Gastrocnemius medialis (tissue), 4 donors: ENCODE measurements at regions not wholly inside any gene's neighbourhood (a gene's known extent, or its start where the extent isn't known, plus 50 kb on each side); places are given as distances from the start of the nearest gene placed in this dataset.

Experiments
- ATAC-seq, 2 donors: fragments of 150-250 bp; one replicate each; pipeline ENCODE4 v1.9.1; 2016
- DNase-seq, 2 donors: peaks; one replicate each; pipeline ENCODE4 v3.0.0-alpha.2; 2019
- H3K27ac ChIP-seq, 4 donors: fragments of 200-600 bp; sonication (generic); 1 replicate in 1 of 4; 2 replicates in 3 of 4; pipeline ENCODE4 v1.5.1; 2016 to 2018; ENCODE audit warnings: mild to moderate bottlenecking in 2 of 4, moderate library complexity in 1 of 4
- H3K27me3 ChIP-seq, 3 donors: fragments of 200-600 bp; sonication (generic) in 2 of 3; 1 replicate in 1 of 3; 2 replicates in 2 of 3; pipeline versions ENCODE4 v1.5.1 to v1.6.0; 2016 to 2019; ENCODE audit warnings: mild to moderate bottlenecking in 1 of 3, moderate library complexity in 1 of 3
- H3K36me3 ChIP-seq, 2 donors: fragments of 200-600 bp; sonication (generic) in 1 of 2; one replicate each; pipeline ENCODE4 v1.5.1; 2017 to 2018
- H3K4me1 ChIP-seq, 2 donors: fragments of 200-600 bp; sonication (generic) in 1 of 2; one replicate each; pipeline ENCODE4 v1.5.1; 2016 to 2017; ENCODE audit warnings: mild to moderate bottlenecking in 2 of 2
- H3K4me3 ChIP-seq, 4 donors: fragments of 200-600 bp; sonication (generic) in 3 of 4; 1 replicate in 1 of 4; 2 replicates in 3 of 4; pipeline ENCODE4 v1.5.1; 2016 to 2019; ENCODE audit warnings: mild to moderate bottlenecking in 2 of 4
- H3K9me3 ChIP-seq, 3 donors: fragments of 200-600 bp; sonication (generic) in 2 of 3; 1 replicate in 1 of 3; 2 replicates in 2 of 3; pipeline ENCODE4 v1.5.1; 2016 to 2019
- POLR2A ChIP-seq, 2 donors: fragments of 450-650 bp; IDR thresholded peaks; one replicate each; pipeline ENCODE4 v1.6.1; 2017; ENCODE audit warnings: antibody characterized with exemption in 2 of 2, mild to moderate bottlenecking in 2 of 2, moderate library complexity in 2 of 2
- in situ Hi-C, 4 donors: fragments of 200-750 bp; cut with MboI; loops; one replicate each; pipeline versions ENCODE4 v1.15.0 to v1.8.0; 2017; ENCODE audit warnings: low sequenced_read_pairs in 4 of 4
- intact Hi-C: fragments of 100-400 bp; cut with DNase I; formaldehyde crosslinking; loops from one replicate; pipeline ENCODE4 v1.15.1; 2023; ENCODE audit warnings: low total_unique reads
- TF ChIP-seq, protein P1 (sequence below), 5 experiments: fragments of 450-650 bp in 3 of 5; fragments of 200-600 bp in 2 of 5; sonication (generic) in 2 of 5; IDR thresholded peaks in 4 of 5; conservative IDR thresholded peaks in 1 of 5; 1 replicate in 4 of 5; 2 replicates in 1 of 5; pipeline ENCODE4 v1.5.1; 2016 to 2019; ENCODE audit warnings: antibody characterized with exemption in 5 of 5, mild to moderate bottlenecking in 3 of 5, moderate library complexity in 3 of 5

DNA sequence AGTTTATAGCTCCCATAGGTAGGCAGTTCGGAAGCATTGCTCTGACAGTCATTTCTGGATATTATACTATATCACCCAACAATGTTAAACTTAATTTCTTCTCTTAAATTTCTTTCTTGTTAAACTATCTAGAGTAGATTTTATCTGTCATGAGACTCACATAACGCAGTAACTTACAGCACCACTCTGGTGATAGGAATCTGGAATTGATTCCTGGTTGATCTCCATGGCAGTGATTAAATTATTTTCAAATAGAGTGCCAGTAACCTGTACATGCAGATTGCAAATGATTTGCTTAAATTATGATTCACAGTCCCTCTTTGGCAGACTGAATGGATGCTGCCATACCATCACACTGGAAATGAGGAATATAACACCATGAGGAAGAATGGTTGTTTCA lies 722.1 kb downstream of the DACH1 start:
- Histone ChIP-seq H3K27ac (no peak overlapping the region), H3K4me1 (no peaks in the 10 kb centered on the region), H3K9me3 (no peaks in the 10 kb centered on the region), H3K4me3 (no peak overlapping the region), H3K27me3 (no peaks in the 10 kb centered on the region), H3K36me3 (no peaks in the 10 kb centered on the region)
- intact Hi-C loops, result no loop called here
- TF ChIP-seq POLR2A (IDR thresholded peaks at IDR 0.05), result no peak
- TF ChIP-seq, protein P1, sequence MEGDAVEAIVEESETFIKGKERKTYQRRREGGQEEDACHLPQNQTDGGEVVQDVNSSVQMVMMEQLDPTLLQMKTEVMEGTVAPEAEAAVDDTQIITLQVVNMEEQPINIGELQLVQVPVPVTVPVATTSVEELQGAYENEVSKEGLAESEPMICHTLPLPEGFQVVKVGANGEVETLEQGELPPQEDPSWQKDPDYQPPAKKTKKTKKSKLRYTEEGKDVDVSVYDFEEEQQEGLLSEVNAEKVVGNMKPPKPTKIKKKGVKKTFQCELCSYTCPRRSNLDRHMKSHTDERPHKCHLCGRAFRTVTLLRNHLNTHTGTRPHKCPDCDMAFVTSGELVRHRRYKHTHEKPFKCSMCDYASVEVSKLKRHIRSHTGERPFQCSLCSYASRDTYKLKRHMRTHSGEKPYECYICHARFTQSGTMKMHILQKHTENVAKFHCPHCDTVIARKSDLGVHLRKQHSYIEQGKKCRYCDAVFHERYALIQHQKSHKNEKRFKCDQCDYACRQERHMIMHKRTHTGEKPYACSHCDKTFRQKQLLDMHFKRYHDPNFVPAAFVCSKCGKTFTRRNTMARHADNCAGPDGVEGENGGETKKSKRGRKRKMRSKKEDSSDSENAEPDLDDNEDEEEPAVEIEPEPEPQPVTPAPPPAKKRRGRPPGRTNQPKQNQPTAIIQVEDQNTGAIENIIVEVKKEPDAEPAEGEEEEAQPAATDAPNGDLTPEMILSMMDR (IDR thresholded peaks at IDR 0.05 in 4 of 5, conservative IDR thresholded peaks at IDR 0.05 in 1 of 5), result no peak
- DNase-seq (no peak), ATAC-seq (no peak)
- in situ Hi-C loops, result no loop called here

DNA sequence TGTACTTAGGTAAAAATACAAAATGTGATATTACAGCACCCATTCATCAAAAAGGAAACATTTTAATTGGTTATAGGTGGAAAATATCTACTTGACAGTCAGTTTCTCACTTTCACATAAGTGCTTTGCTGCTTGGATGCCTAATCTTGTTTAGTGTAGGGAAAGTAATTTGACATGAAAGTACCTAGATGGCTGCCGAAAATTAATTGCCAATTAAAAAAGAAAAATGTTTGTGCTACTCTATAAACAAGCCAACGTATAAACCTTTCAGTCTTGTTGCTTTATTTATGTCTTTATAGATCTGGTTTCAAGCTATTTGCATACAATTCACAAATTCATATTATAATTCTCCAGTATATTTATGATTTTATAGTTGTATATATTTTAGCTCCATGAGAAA lies 729.9 kb downstream of the DACH1 start:
- H3K4me1 ChIP-seq, result no peaks in the 10 kb centered on the region

DNA sequence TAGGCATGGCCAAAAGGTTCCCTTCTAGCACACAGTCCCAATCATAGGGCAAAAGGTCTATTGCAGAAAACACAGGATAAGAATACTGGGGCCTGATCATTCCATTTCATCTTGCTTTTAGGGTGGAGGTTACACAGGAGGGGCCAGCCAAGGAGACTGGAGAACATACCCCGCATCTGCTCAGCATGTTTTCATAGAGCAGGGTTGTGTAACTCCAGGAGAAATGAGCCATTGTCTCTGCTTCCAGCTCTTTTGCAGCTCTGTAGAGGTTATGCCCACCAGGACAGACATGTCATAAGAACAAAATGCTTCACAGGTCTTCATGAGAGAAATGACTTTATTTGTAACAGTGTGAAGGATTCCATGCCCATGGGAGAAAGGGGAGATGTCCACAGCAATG lies 742.8 kb downstream of the DACH1 start:
- no peaks in the 10 kb centered on the region for H3K27me3 ChIP-seq
- no peaks in the 10 kb centered on the region for H3K9me3 ChIP-seq
- no peak overlapping the region for H3K4me3 ChIP-seq
- no peaks in the 10 kb centered on the region for H3K4me1 ChIP-seq
- no peak overlapping the region for H3K27ac ChIP-seq
- H3K36me3 ChIP-seq, result no peaks in the 10 kb centered on the region
- DNase-seq (no peak), ATAC-seq (no peak)
- TF ChIP-seq, protein P1 (IDR thresholded peaks at IDR 0.05 in 4 of 5, conservative IDR thresholded peaks at IDR 0.05 in 1 of 5), result no peak
- no peak for TF ChIP-seq POLR2A (IDR thresholded peaks at IDR 0.05)
- intact Hi-C loops, result no loop called here
- in situ Hi-C loops, result no loop called here

More for the DNA sequence above, 729.9 kb downstream of the DACH1 start:
- TF ChIP-seq, protein P1 (IDR thresholded peaks at IDR 0.05 in 4 of 5, conservative IDR thresholded peaks at IDR 0.05 in 1 of 5), result no peak
- no peak for TF ChIP-seq POLR2A (IDR thresholded peaks at IDR 0.05)
- in situ Hi-C loops (no loop called here), intact Hi-C loops (no loop called here)
- no peaks in the 10 kb centered on the region for H3K36me3 ChIP-seq
- no peak for ATAC-seq
- no peak overlapping the region for H3K27ac ChIP-seq
- H3K27me3 ChIP-seq, result no peaks in the 10 kb centered on the region
- H3K4me3 ChIP-seq, result no peak overlapping the region
- no peaks in the 10 kb centered on the region for H3K9me3 ChIP-seq
- no peak for DNase-seq

DNA sequence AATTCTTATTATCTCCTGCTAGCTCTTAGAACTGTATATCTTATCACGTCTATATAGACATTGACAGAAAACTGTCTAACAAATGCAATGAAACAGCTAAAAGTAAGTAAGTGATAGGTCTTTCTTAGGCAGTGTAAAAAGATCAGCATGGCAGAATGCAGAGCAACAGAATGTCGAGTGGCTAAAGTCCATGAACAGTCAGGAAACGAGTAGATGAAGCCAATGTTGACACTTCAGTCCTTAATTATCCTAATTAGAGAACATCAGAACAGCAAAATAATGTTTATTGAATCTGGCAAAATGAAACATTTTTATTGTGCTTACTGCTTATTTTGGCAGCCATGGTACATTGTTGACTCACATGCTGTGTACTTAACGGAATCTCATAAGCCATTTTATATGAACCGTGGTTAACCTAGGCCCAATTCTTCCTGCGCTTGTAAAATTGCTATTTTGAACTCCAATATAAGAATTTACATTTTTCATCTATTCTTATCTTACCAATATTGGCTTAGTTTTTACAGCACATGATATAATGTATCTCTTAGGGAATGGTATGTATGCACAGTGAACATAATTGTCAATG lies 748.1 kb downstream of the DACH1 start:
- TF ChIP-seq, protein P1 (IDR thresholded peaks at IDR 0.05 in 4 of 5, conservative IDR thresholded peaks at IDR 0.05 in 1 of 5), result no peak
- TF ChIP-seq POLR2A (IDR thresholded peaks at IDR 0.05), result no peak
- no peaks in the 10 kb centered on the region for H3K27me3 ChIP-seq
- in situ Hi-C loops, result no loop called here
- no peaks in the 10 kb centered on the region for H3K36me3 ChIP-seq
- intact Hi-C loops, result no loop called here
- no peaks in the 10 kb centered on the region for H3K4me1 ChIP-seq
- H3K27ac ChIP-seq, result no peak overlapping the region
- DNase-seq (no peak), ATAC-seq (no peak)
- no peak overlapping the region for H3K4me3 ChIP-seq
- H3K9me3 ChIP-seq, result no peaks in the 10 kb centered on the region

DNA sequence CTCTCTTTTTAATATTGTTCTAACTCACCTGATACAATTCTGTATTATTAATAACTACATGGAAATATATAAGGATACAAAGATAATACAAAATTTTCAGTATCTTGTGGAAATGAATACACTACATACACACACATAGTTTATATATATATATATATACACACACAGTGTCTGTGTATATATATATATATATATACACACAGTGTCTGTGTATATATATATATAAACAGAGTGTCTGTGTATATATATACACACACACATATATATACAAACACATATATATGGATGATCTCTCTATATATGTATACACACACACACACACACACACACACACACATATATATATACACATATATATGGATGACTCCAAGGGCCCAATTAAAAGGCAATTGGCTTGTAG lies 749.1 kb downstream of the DACH1 start:
- intact Hi-C loops, result no loop called here

More for the DNA sequence above, 749.1 kb downstream of the DACH1 start:
- no peak overlapping the region for H3K4me3 ChIP-seq
- TF ChIP-seq, protein P1 (IDR thresholded peaks at IDR 0.05 in 4 of 5, conservative IDR thresholded peaks at IDR 0.05 in 1 of 5), result no peak
- no peak for TF ChIP-seq POLR2A (IDR thresholded peaks at IDR 0.05)
- no peak overlapping the region for H3K27ac ChIP-seq
- in situ Hi-C loops, result no loop called here
- no peak for DNase-seq
- no peak for ATAC-seq
- no peaks in the 10 kb centered on the region for H3K36me3 ChIP-seq
- no peaks in the 10 kb centered on the region for H3K9me3 ChIP-seq
- H3K27me3 ChIP-seq, result no peaks in the 10 kb centered on the region
- no peaks in the 10 kb centered on the region for H3K4me1 ChIP-seq
